GM13977 (cell line): ENCODE measurements at regions not wholly inside any gene's neighbourhood (a gene's known extent, or its start where the extent isn't known, plus 50 kb on each side); places are given as distances from the start of the nearest gene placed in this dataset.

Experiments used
- DNase-seq: peaks from one replicate; pipeline ENCODE4 v3.0.0; 2012; ENCODE audit warnings: low spot score
- CTCF ChIP-seq: IDR thresholded peaks from 2 replicates; pipeline ENCODE4 v1.5.1; 2012; ENCODE audit warnings: mild to moderate bottlenecking, control low read depth; ENCODE audit not compliant: insufficient read depth; ENCODE audit errors: extremely low read depth, missing control alignments
- in situ Hi-C: fragments of 300-500 bp; cut with MboI; formaldehyde crosslinking; loops from one replicate; pipeline ENCODE4 v1.12.0; 2022; ENCODE audit warnings: low sequenced_read_pairs, low pct_unique_long_range_greater_than_20kb, mixed read lengths, inconsistent platforms; ENCODE audit not compliant: unreplicated experiment

GRCh38 chrX:106300239-106300638 lies 132.1 kb downstream of the PWWP3B start:
- no peak for DNase-seq
- no peak for TF ChIP-seq CTCF
- in situ Hi-C loops: no loop called here

- TF ChIP-seq CTCF: no peak
- no peak for DNase-seq
- in situ Hi-C loops: no loop called here
These were observed 132.6 kb downstream of the PWWP3B start for GRCh38 chrX:106300656-106301055.

GRCh38 chrX:106302304-106302703 lies 134.2 kb downstream of the PWWP3B start:
- no peak for TF ChIP-seq CTCF
- no peak for DNase-seq

GRCh38 chrX:106306391-106306947 lies 138.4 kb downstream of the PWWP3B start:
- no peak for TF ChIP-seq CTCF
- in situ Hi-C loops: no loop called here
- DNase-seq: no peak

More at GRCh38 chrX:106302304-106302703, 134.2 kb downstream of the PWWP3B start:
- in situ Hi-C loops: no loop called here

- TF ChIP-seq CTCF: no peak
- in situ Hi-C loops: no loop called here
- no peak for DNase-seq
These were observed 155.3 kb downstream of the PWWP3B start for GRCh38 chrX:106323357-106323756.

- no peak for TF ChIP-seq CTCF
- in situ Hi-C loops: no loop called here
- no peak for DNase-seq
These were observed 163.5 kb downstream of the PWWP3B start for GRCh38 chrX:106331606-106332005.

GRCh38 chrX:106341823-106342222 lies 173.7 kb downstream of the PWWP3B start:
- in situ Hi-C loops: no loop called here
- no peak for DNase-seq
- no peak for TF ChIP-seq CTCF
